ENCODE measurements at regions not wholly inside any gene's neighbourhood (a gene's known extent, or its start where the extent isn't known, plus 50 kb on each side); places are given as distances from the start of the nearest gene placed in this dataset.

GRCh38 chr12:114291389-114292060 lies 114.4 kb downstream of the TBX5 start:
- Histone ChIP-seq H3K9me3 (no peaks in the 10 kb centered on the region), H3K9ac (ENCODE audit: low read depth in 2 of 2, low read length in 2 of 2) (no peak overlapping the region), H3K27ac (no peak overlapping the region), H3K27me3 (no peaks in the 10 kb centered on the region), H3K4me3 (no peak overlapping the region), H3K36me3 (no peaks in the 10 kb centered on the region), H3K4me1 (no peaks in the 10 kb centered on the region)
- intact Hi-C loops (cut with DNase I), result no loop called here
- TF ChIP-seq CTCF (IDR thresholded peaks at IDR 0.05), result no peak
- no peak for DNase-seq

- no peak for TF ChIP-seq CTCF (IDR thresholded peaks at IDR 0.05)
- Histone ChIP-seq H3K4me1 (no peaks in the 10 kb centered on the region), H3K27me3 (no peaks in the 10 kb centered on the region), H3K27ac (no peak overlapping the region), H3K9ac (ENCODE audit: low read depth in 2 of 2, low read length in 2 of 2) (no peak overlapping the region), H3K9me3 (no peaks in the 10 kb centered on the region), H3K4me3 (no peak overlapping the region), H3K36me3 (no peaks in the 10 kb centered on the region)
- no peak for DNase-seq
- intact Hi-C loops (cut with DNase I), result no loop called here
Measured at GRCh38 chr12:114287821-114288525, 118.0 kb downstream of the TBX5 start.

GRCh38 chr12:114286145-114286544 lies 119.8 kb downstream of the TBX5 start:
- TF ChIP-seq CTCF (IDR thresholded peaks at IDR 0.05), result no peak
- no peak for DNase-seq
- no peaks in the 10 kb centered on the region for H3K36me3 ChIP-seq
- no peaks in the 10 kb centered on the region for H3K9me3 ChIP-seq
- intact Hi-C loops (cut with DNase I), result no loop called here
- H3K9ac ChIP-seq (ENCODE audit: low read depth in 2 of 2, low read length in 2 of 2), result no peak overlapping the region
- H3K27ac ChIP-seq, result no peak overlapping the region
- no peak overlapping the region for H3K4me3 ChIP-seq
- no peaks in the 10 kb centered on the region for H3K4me1 ChIP-seq
- H3K27me3 ChIP-seq, result no peaks in the 10 kb centered on the region

GRCh38 chr12:114285554-114285953 lies 120.4 kb downstream of the TBX5 start:
- H3K4me1 ChIP-seq, result no peaks in the 10 kb centered on the region

GRCh38 chr12:114284041-114284440 lies 121.9 kb downstream of the TBX5 start:
- DNase-seq, result no peak
- Histone ChIP-seq H3K4me1 (no peaks in the 10 kb centered on the region), H3K36me3 (no peaks in the 10 kb centered on the region), H3K9me3 (no peaks in the 10 kb centered on the region), H3K4me3 (no peak overlapping the region), H3K27ac (no peak overlapping the region), H3K9ac (ENCODE audit: low read depth in 2 of 2, low read length in 2 of 2) (no peak overlapping the region), H3K27me3 (no peaks in the 10 kb centered on the region)
- intact Hi-C loops (cut with DNase I), result no loop called here
- no peak for TF ChIP-seq CTCF (IDR thresholded peaks at IDR 0.05)

More at GRCh38 chr12:114285554-114285953, 120.4 kb downstream of the TBX5 start:
- H3K27me3 ChIP-seq, result no peaks in the 10 kb centered on the region
- no peak for TF ChIP-seq CTCF (IDR thresholded peaks at IDR 0.05)
- H3K27ac ChIP-seq, result no peak overlapping the region
- no peak for DNase-seq
- H3K9me3 ChIP-seq, result no peaks in the 10 kb centered on the region
- no peak overlapping the region for H3K9ac ChIP-seq (ENCODE audit: low read depth in 2 of 2, low read length in 2 of 2)
- no peaks in the 10 kb centered on the region for H3K36me3 ChIP-seq
- no peak overlapping the region for H3K4me3 ChIP-seq
- intact Hi-C loops (cut with DNase I), result no loop called here

Measured in colonic mucosa (tissue), 4 donors.